ENCODE measurements at regions not wholly inside any gene's neighbourhood (a gene's known extent, or its start where the extent isn't known, plus 50 kb on each side); places are given as distances from the start of the nearest gene placed in this dataset.

- in situ Hi-C loops (cut with HindIII; ENCODE audit: low pct_unique_long_range_greater_than_20kb, low sequenced_read_pairs): no loop called here
- H3K27me3 ChIP-seq (ENCODE audit: control insufficient read depth, insufficient read depth, low read length): 0 out of 2 replicates have a peak, but pooled peaks cover 2% of the 10 kb centered on the region
- ChIA-PET POLR2A (no interaction called here), CTCF (no interaction called here)
- no peak for TF ChIP-seq TCF7L2 (IDR thresholded peaks at IDR 0.05; ENCODE audit: low read depth, low read length)
- TF ChIP-seq REST (IDR thresholded peaks at IDR 0.05; ENCODE audit: insufficient read depth in 1 of 2, low read depth in 2 of 2, low read length in 1 of 2): no peak
- TF ChIP-seq SIN3A (IDR thresholded peaks at IDR 0.05; ENCODE audit: borderline replicate concordance, insufficient read depth, low read depth, low read length): no peak
- TF ChIP-seq CTCF (IDR thresholded peaks at IDR 0.05): no peak
- no peak for TF ChIP-seq POLR2AphosphoS5 (IDR thresholded peaks at IDR 0.05; ENCODE audit: low read depth, low read length)
- no peaks in the 10 kb centered on the region for H3K9me3 ChIP-seq (ENCODE audit: control insufficient read depth, insufficient read depth, low read depth, low read length)
- no peak overlapping the region for H3K4me3 ChIP-seq (ENCODE audit: low read depth in 2 of 2, low read length in 2 of 2)
- no peaks in the 10 kb centered on the region for H3K4me1 ChIP-seq (ENCODE audit: control insufficient read depth, insufficient read depth, low read length)
- ATAC-seq: no peak
- H3K27ac ChIP-seq (ENCODE audit: low read length): no peak overlapping the region
- no TSS peak for BruUV-seq (replicated peaks)
- DNase-seq (ENCODE audit: low read depth, low spot score): no peak
- H3K36me3 ChIP-seq (ENCODE audit: control insufficient read depth, insufficient read depth, low read length): no peaks in the 10 kb centered on the region
- intact Hi-C loops (cut with micrococcal nuclease; ENCODE audit: unreplicated experiment): no loop called here
These were observed 464.8 kb upstream of the CDH4 start for GRCh38 chr20:60787276-60787675.

DNA sequence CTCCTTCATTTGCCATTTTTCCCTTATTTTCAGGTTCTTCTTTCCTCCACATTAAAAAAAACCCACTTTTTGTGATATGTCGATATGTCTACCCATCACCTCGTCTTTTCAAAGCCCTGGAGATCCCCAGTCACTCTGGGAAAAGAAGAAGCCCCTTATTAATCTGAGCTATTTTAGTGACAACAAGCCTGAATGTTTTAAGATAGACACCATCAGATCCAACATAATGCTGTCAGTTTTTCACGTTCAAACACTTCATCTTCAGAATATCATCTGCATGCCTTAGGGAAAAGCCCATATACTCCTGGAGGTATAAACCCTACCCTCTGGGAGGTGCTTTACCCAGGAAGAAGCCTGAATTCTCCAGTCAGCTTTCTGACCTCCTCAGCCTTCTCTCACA is 464.0 kb upstream of the CDH4 start:
- ChIA-PET CTCF (no interaction called here), POLR2A (no interaction called here)
- intact Hi-C loops (cut with micrococcal nuclease; ENCODE audit: unreplicated experiment): no loop called here
- no peak for TF ChIP-seq REST (IDR thresholded peaks at IDR 0.05; ENCODE audit: insufficient read depth in 1 of 2, low read depth in 2 of 2, low read length in 1 of 2)
- 0 out of 2 replicates have a peak, but pooled peaks cover 2% of the 10 kb centered on the region for H3K27me3 ChIP-seq (ENCODE audit: control insufficient read depth, insufficient read depth, low read length)
- in situ Hi-C loops (cut with HindIII; ENCODE audit: low pct_unique_long_range_greater_than_20kb, low sequenced_read_pairs): no loop called here
- H3K9me3 ChIP-seq (ENCODE audit: control insufficient read depth, insufficient read depth, low read depth, low read length): no peaks in the 10 kb centered on the region
- BruUV-seq (replicated peaks): no TSS peak
- DNase-seq (ENCODE audit: low read depth, low spot score) (no peak), ATAC-seq (no peak)
- no peak overlapping the region for H3K27ac ChIP-seq (ENCODE audit: low read length)
- no peak overlapping the region for H3K4me3 ChIP-seq (ENCODE audit: low read depth in 2 of 2, low read length in 2 of 2)
- no peaks in the 10 kb centered on the region for H3K36me3 ChIP-seq (ENCODE audit: control insufficient read depth, insufficient read depth, low read length)
- H3K4me1 ChIP-seq (ENCODE audit: control insufficient read depth, insufficient read depth, low read length): no peaks in the 10 kb centered on the region

Data from Panc1 (cell line).